Transverse colon (tissue), 4 donors: ENCODE measurements at regions not wholly inside any gene's neighbourhood (a gene's known extent, or its start where the extent isn't known, plus 50 kb on each side); places are given as distances from the start of the nearest gene placed in this dataset.

ENCODE experiments used
- DNase-seq: peaks from one replicate; pipeline ENCODE4 v3.0.0-alpha.2; 2019
- H3K27ac ChIP-seq, 4 donors: fragments of 200-600 bp; sonication (generic); 2 replicates each; pipeline ENCODE4 v1.5.1; 2016 to 2018; ENCODE audit warnings: inconsistent platforms in 4 of 4
- H3K27me3 ChIP-seq: fragments of 200-600 bp; sonication (generic); 2 replicates; pipeline ENCODE4 v1.5.1; 2017; ENCODE audit warnings: inconsistent platforms
- H3K36me3 ChIP-seq, 4 donors: fragments of 200-600 bp; sonication (generic); 2 replicates each; pipeline ENCODE4 v1.5.1; 2017 to 2019; ENCODE audit warnings: inconsistent platforms in 4 of 4
- H3K4me1 ChIP-seq, 4 donors: fragments of 200-600 bp; sonication (generic); 2 replicates each; pipeline ENCODE4 v1.5.1; 2017 to 2020; ENCODE audit warnings: inconsistent platforms in 4 of 4
- H3K4me3 ChIP-seq, 4 donors: fragments of 200-600 bp; sonication (generic); 1 replicate in 1 of 4; 2 replicates in 3 of 4; pipeline versions ENCODE4 v1.5.1 to v1.6.1; 2017 to 2019; ENCODE audit warnings: inconsistent platforms in 4 of 4
- H3K9me3 ChIP-seq, 2 donors: fragments of 200-600 bp; sonication (generic); 2 replicates each; pipeline ENCODE4 v1.5.1; 2017 to 2019; ENCODE audit warnings: inconsistent platforms in 2 of 2
- EP300 ChIP-seq: sonication (generic); formaldehyde crosslinking; IDR thresholded peaks from one replicate; pipeline ENCODE4 v1.6.1; 2017; ENCODE audit warnings: antibody characterized with exemption, low read depth
- POLR2A ChIP-seq: fragments of 450-650 bp; IDR thresholded peaks from one replicate; pipeline ENCODE4 v1.6.1; 2016; ENCODE audit warnings: antibody characterized with exemption, mild to moderate bottlenecking, moderate library complexity
- POLR2AphosphoS5 ChIP-seq, 3 donors: sonication (generic); formaldehyde crosslinking; IDR thresholded peaks; one replicate each; pipeline ENCODE4 v1.6.1; 2016; ENCODE audit warnings: antibody characterized with exemption in 3 of 3
- WGBS, 2 donors: methylation state at CpG; one replicate each; pipeline ENCODE4 v1.1.5; 2018; ENCODE audit warnings: low coverage in 1 of 2; 5-methylcytosine and 5-hydroxymethylcytosine counted together
- in situ Hi-C, 4 donors: fragments of 200-750 bp; cut with MboI; loops; one replicate each; pipeline versions ENCODE4 v1.15.0 to v1.15.1; 2017; ENCODE audit warnings: low sequenced_read_pairs in 3 of 4, low pct_ligation_motif_present in 1 of 4, low pct_unique_long_range_greater_than_20kb in 1 of 4
- intact Hi-C: fragments of 100-400 bp; cut with DNase I; formaldehyde crosslinking; loops from one replicate; pipeline ENCODE4 v1.15.1; 2023; ENCODE audit warnings: low total_unique reads
- TF ChIP-seq, protein P1 (sequence below), 5 experiments: fragments of 200-600 bp in 3 of 5; fragments of 450-650 bp in 2 of 5; sonication (generic) in 3 of 5; IDR thresholded peaks; 1 replicate in 2 of 5; 2 replicates in 3 of 5; pipeline ENCODE4 v1.5.1; 2016 to 2017; ENCODE audit warnings: antibody characterized with exemption in 5 of 5, inconsistent platforms in 3 of 5, mild to moderate bottlenecking in 2 of 5, moderate library complexity in 1 of 5

- TF ChIP-seq POLR2AphosphoS5 (IDR thresholded peaks at IDR 0.05) (no peak), EP300 (no peak), POLR2A (no peak)
- TF ChIP-seq, protein P1, sequence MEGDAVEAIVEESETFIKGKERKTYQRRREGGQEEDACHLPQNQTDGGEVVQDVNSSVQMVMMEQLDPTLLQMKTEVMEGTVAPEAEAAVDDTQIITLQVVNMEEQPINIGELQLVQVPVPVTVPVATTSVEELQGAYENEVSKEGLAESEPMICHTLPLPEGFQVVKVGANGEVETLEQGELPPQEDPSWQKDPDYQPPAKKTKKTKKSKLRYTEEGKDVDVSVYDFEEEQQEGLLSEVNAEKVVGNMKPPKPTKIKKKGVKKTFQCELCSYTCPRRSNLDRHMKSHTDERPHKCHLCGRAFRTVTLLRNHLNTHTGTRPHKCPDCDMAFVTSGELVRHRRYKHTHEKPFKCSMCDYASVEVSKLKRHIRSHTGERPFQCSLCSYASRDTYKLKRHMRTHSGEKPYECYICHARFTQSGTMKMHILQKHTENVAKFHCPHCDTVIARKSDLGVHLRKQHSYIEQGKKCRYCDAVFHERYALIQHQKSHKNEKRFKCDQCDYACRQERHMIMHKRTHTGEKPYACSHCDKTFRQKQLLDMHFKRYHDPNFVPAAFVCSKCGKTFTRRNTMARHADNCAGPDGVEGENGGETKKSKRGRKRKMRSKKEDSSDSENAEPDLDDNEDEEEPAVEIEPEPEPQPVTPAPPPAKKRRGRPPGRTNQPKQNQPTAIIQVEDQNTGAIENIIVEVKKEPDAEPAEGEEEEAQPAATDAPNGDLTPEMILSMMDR (IDR thresholded peaks at IDR 0.05): no peak
- Histone ChIP-seq H3K4me1 (peaks cover 0 to 12% (median 2%) of the 10 kb centered on the region in 4 donors), H3K27me3 (peaks cover 21% of the 10 kb centered on the region), H3K27ac (no peak overlapping the region), H3K36me3 (no peaks in the 10 kb centered on the region), H3K4me3 (no peak overlapping the region), H3K9me3 (no peaks in the 10 kb centered on the region)
- intact Hi-C loops (no loop called here), in situ Hi-C loops (no loop called here)
- WGBS, 2 donors: 33 to 44% methylated on average over 3 of the region's 3 CpGs
- no peak for DNase-seq
Observed at GRCh38 chr15:97652041-97652440, 308.5 kb upstream of the ARRDC4 start.

GRCh38 chr15:97652700-97653167 is 307.8 kb upstream of the ARRDC4 start:
- in situ Hi-C loops: no loop called here
- peak; percentile 18 for DNase-seq

GRCh38 chr15:97653896-97654295 is 306.6 kb upstream of the ARRDC4 start:
- Histone ChIP-seq H3K4me3 (no peak overlapping the region), H3K9me3 (no peaks in the 10 kb centered on the region), H3K36me3 (no peaks in the 10 kb centered on the region), H3K27ac (no peak overlapping the region), H3K4me1 (peaks cover 0 to 12% (median 2%) of the 10 kb centered on the region in 4 donors), H3K27me3 (peaks cover 21% of the 10 kb centered on the region)
- in situ Hi-C loops (no loop called here), intact Hi-C loops (no loop called here)
- 80 to 90% methylated on average over 1 of the region's 1 CpG for WGBS, 2 donors
- TF ChIP-seq POLR2A (no peak), POLR2AphosphoS5 (IDR thresholded peaks at IDR 0.05) (no peak), EP300 (no peak)
- TF ChIP-seq, protein P1 (IDR thresholded peaks at IDR 0.05): no peak
- no peak for DNase-seq

More at GRCh38 chr15:97652700-97653167, 307.8 kb upstream of the ARRDC4 start:
- peak overlapping the region in 2 of 4 donors; percentile 3 to 41 for H3K4me3 ChIP-seq
- no peak for TF ChIP-seq POLR2A
- TF ChIP-seq POLR2AphosphoS5 (IDR thresholded peaks at IDR 0.05): no peak
- no peak for TF ChIP-seq EP300
- TF ChIP-seq, protein P1 (IDR thresholded peaks at IDR 0.05): no peak
- H3K9me3 ChIP-seq: no peaks in the 10 kb centered on the region
- peaks cover 21% of the 10 kb centered on the region for H3K27me3 ChIP-seq
- 15 to 47% methylated on average over 13 to 32 of the region's 32 CpGs for WGBS, 2 donors
- peaks cover 0 to 12% (median 2%) of the 10 kb centered on the region in 4 donors for H3K4me1 ChIP-seq
- no peaks in the 10 kb centered on the region for H3K36me3 ChIP-seq
- intact Hi-C loops: no loop called here
- no peak overlapping the region for H3K27ac ChIP-seq

GRCh38 chr15:97654481-97655076 is 305.9 kb upstream of the ARRDC4 start:
- intact Hi-C loops (no loop called here), in situ Hi-C loops (no loop called here)
- Histone ChIP-seq H3K27me3 (peaks cover 21% of the 10 kb centered on the region), H3K27ac (no peak overlapping the region), H3K9me3 (no peaks in the 10 kb centered on the region), H3K4me1 (peaks cover 0 to 12% (median 2%) of the 10 kb centered on the region in 4 donors), H3K36me3 (no peaks in the 10 kb centered on the region), H3K4me3 (no peak overlapping the region)
- no peak for DNase-seq
- WGBS, 2 donors: 45 to 50% methylated on average over 7 of the region's 7 CpGs
- TF ChIP-seq POLR2AphosphoS5 (IDR thresholded peaks at IDR 0.05) (no peak), POLR2A (no peak), EP300 (no peak)
- TF ChIP-seq, protein P1 (IDR thresholded peaks at IDR 0.05): no peak
